Esophagus squamous epithelium (tissue), 4 donors: ENCODE measurements at regions not wholly inside any gene's neighbourhood (a gene's known extent, or its start where the extent isn't known, plus 50 kb on each side); places are given as distances from the start of the nearest gene placed in this dataset.

Experiments used
- CTCF ChIP-seq, 6 experiments: fragments of 450-650 bp in 4 of 6; fragments of 200-600 bp in 2 of 6; sonication (generic) in 2 of 6; IDR thresholded peaks; one replicate each; pipeline ENCODE4 v1.5.1; 2016 to 2019; ENCODE audit warnings: antibody characterized with exemption in 6 of 6, mild to moderate bottlenecking in 4 of 6, moderate library complexity in 4 of 6
- POLR2A ChIP-seq, 4 donors: fragments of 450-650 bp; IDR thresholded peaks; one replicate each; pipeline ENCODE4 v1.6.1; 2017; ENCODE audit warnings: antibody characterized with exemption in 4 of 4, mild to moderate bottlenecking in 4 of 4, moderate library complexity in 3 of 4

- TF ChIP-seq CTCF (IDR thresholded peaks at IDR 0.05) (no peak), POLR2A (IDR thresholded peaks at IDR 0.05) (no peak)
Measured at GRCh38 chr12:93177208-93178153, 200.2 kb upstream of the NUDT4 start.
